Activated CD8-positive, alpha-beta T cell treated with anti-CD3 and anti-CD28 coated beads, Interleukin-2, amount 10 ng/mL, durations not matched to agents 7 days and 5 days (primary cell): ENCODE measurements at regions not wholly inside any gene's neighbourhood (a gene's known extent, or its start where the extent isn't known, plus 50 kb on each side); places are given as distances from the start of the nearest gene placed in this dataset.
"Not testable (repeated sequence)": the region's sequence is repeated elsewhere in the genome, so short reads cannot be mapped to it uniquely, and the experiment has no call there.

Experiments used
- ATAC-seq: fragments of 150-1000 bp; cut with Tn5 transposase; one replicate; pipeline ENCODE4 v1.10.0; 2021; ENCODE audit warnings: moderate library complexity
- CTCF ChIA-PET: fragments of 350-600 bp; sonication (Branson Sonifier 250); formaldehyde crosslinking; loops from one replicate; lab custom pipeline; 2021; ENCODE audit warnings: antibody characterized with exemption; lab: Charles Lee
- POLR2A ChIA-PET: fragments of 350-600 bp; sonication (Branson Sonifier 250); formaldehyde crosslinking; loops from one replicate; lab custom pipeline; 2021; ENCODE audit warnings: antibody characterized with exemption; lab: Charles Lee
- DNase-seq: peaks from one replicate; pipeline ENCODE4 v3.0.0-alpha.2; 2020
- H3K27ac Mint-ChIP-seq: one replicate; pipeline ENCODE4 v1.8.0; 2021; ENCODE audit warnings: mild to moderate bottlenecking, mixed read lengths
- H3K27me3 Mint-ChIP-seq: one replicate; pipeline ENCODE4 v1.8.0; 2021; ENCODE audit warnings: low read depth, mixed read lengths
- H3K36me3 Mint-ChIP-seq: one replicate; pipeline ENCODE4 v1.8.0; 2021; ENCODE audit warnings: low read depth, mixed read lengths
- H3K4me1 Mint-ChIP-seq: one replicate; pipeline ENCODE4 v1.8.0; 2021; ENCODE audit warnings: low read depth, mixed read lengths
- H3K4me3 Mint-ChIP-seq: one replicate; pipeline ENCODE4 v1.8.0; 2021; ENCODE audit warnings: mild to moderate bottlenecking, mixed read lengths
- H3K9me3 Mint-ChIP-seq: one replicate; pipeline ENCODE4 v1.8.0; 2022; ENCODE audit warnings: mixed read lengths; ENCODE audit not compliant: insufficient read depth

- no peak overlapping the region for H3K27ac Mint-ChIP-seq
- no peaks in the 10 kb centered on the region for H3K27me3 Mint-ChIP-seq
- CTCF ChIA-PET = no interaction called here
- no peaks in the 10 kb centered on the region for H3K4me1 Mint-ChIP-seq
- no peak overlapping the region for H3K4me3 Mint-ChIP-seq
- ATAC-seq (no peak), DNase-seq (no peak)
- no peaks in the 10 kb centered on the region for H3K36me3 Mint-ChIP-seq
- POLR2A ChIA-PET = no interaction called here
- H3K9me3 Mint-ChIP-seq = no peaks in the 10 kb centered on the region
Measured at GRCh38 chr7:19275000-19275399, 129.8 kb upstream of the FERD3L start.

- CTCF ChIA-PET = not testable (repeated sequence)
Measured at GRCh38 chr7:19272329-19272728, 127.1 kb upstream of the FERD3L start.

DNA sequence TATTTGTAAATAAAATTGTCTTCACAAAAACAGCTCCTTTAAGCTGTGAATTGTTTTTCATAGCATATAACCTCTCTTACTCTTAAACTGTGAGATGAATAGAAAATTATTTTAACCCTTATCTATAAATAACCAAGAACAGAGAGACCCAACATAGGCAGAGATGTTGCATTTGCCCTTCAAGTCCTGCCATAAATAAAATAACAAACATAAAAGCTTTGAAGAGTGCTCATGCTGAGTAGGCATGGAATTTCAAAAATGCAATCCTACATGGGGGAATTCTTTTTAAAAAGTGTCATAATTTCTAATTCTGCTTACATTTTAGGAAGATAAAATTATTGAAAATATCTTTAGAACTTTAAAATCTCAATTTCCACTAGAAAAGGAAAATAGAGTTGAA is 124.1 kb upstream of the FERD3L start:
- H3K4me1 Mint-ChIP-seq = no peaks in the 10 kb centered on the region
- peaks cover 11% of the 10 kb centered on the region for H3K9me3 Mint-ChIP-seq
- H3K27ac Mint-ChIP-seq = no peak overlapping the region
- ATAC-seq (no peak), DNase-seq (no peak)
- no peaks in the 10 kb centered on the region for H3K27me3 Mint-ChIP-seq
- ChIA-PET POLR2A (no interaction called here), CTCF (no interaction called here)
- H3K4me3 Mint-ChIP-seq = no peak overlapping the region
- no peaks in the 10 kb centered on the region for H3K36me3 Mint-ChIP-seq

More at GRCh38 chr7:19272329-19272728, 127.1 kb upstream of the FERD3L start:
- H3K9me3 Mint-ChIP-seq, DNase-seq, ATAC-seq, H3K27me3 Mint-ChIP-seq, H3K4me1 Mint-ChIP-seq, POLR2A ChIA-PET, H3K4me3 Mint-ChIP-seq, H3K36me3 Mint-ChIP-seq, H3K27ac Mint-ChIP-seq: not testable (repeated sequence)

GRCh38 chr7:19268737-19269136 is 123.5 kb upstream of the FERD3L start:
- Mint-ChIP-seq H3K27ac (no peak overlapping the region), H3K9me3 (peaks cover 11% of the 10 kb centered on the region), H3K4me3 (no peak overlapping the region), H3K4me1 (no peaks in the 10 kb centered on the region), H3K27me3 (no peaks in the 10 kb centered on the region), H3K36me3 (no peaks in the 10 kb centered on the region)
- CTCF ChIA-PET = no interaction called here
- no peak for ATAC-seq
- DNase-seq = no peak
- POLR2A ChIA-PET = no interaction called here

GRCh38 chr7:19262826-19263225 is 117.6 kb upstream of the FERD3L start:
- ATAC-seq = no peak
- Mint-ChIP-seq H3K27ac (no peak overlapping the region), H3K27me3 (no peaks in the 10 kb centered on the region), H3K9me3 (peaks cover 23% of the 10 kb centered on the region), H3K36me3 (no peaks in the 10 kb centered on the region), H3K4me3 (no peak overlapping the region), H3K4me1 (no peaks in the 10 kb centered on the region)
- POLR2A ChIA-PET = no interaction called here
- CTCF ChIA-PET = no interaction called here
- no peak for DNase-seq

GRCh38 chr7:19249281-19249680 is 104.1 kb upstream of the FERD3L start:
- Mint-ChIP-seq H3K36me3 (no peaks in the 10 kb centered on the region), H3K4me3 (no peak overlapping the region), H3K27ac (no peak overlapping the region), H3K27me3 (no peaks in the 10 kb centered on the region), H3K9me3 (no peaks in the 10 kb centered on the region), H3K4me1 (no peaks in the 10 kb centered on the region)
- ChIA-PET CTCF (no interaction called here), POLR2A (no interaction called here)
- no peak for ATAC-seq
- no peak for DNase-seq

GRCh38 chr7:19248681-19249080 is 103.5 kb upstream of the FERD3L start:
- H3K9me3 Mint-ChIP-seq = no peaks in the 10 kb centered on the region
- no peak for DNase-seq
- H3K36me3 Mint-ChIP-seq = no peaks in the 10 kb centered on the region
- no peak for ATAC-seq
- POLR2A ChIA-PET = no interaction called here
- H3K4me3 Mint-ChIP-seq = no peak overlapping the region
- no peaks in the 10 kb centered on the region for H3K4me1 Mint-ChIP-seq
- CTCF ChIA-PET = no interaction called here
- no peaks in the 10 kb centered on the region for H3K27me3 Mint-ChIP-seq
- H3K27ac Mint-ChIP-seq = no peak overlapping the region

DNA sequence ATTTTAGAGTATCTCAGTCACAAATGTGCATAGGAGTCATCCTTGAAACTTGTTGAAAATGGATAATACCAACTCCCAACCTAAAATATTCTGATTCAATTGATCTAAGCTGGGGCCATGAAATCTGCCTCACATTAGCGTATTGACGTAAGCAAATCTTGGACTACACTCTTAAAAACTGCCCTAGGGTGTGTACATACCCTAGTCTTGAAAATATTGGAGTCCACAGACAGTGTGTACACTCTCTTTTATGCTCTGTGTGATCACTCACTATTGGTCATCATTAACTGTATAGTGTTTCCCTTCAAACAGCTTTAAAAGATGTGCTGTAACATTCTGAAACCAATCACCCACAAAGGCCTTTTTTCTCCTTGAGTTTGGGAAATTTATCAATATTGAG is 102.9 kb upstream of the FERD3L start:
- no peaks in the 10 kb centered on the region for H3K4me1 Mint-ChIP-seq
- DNase-seq (no peak), ATAC-seq (no peak)
- H3K27ac Mint-ChIP-seq = no peak overlapping the region
- no peaks in the 10 kb centered on the region for H3K27me3 Mint-ChIP-seq
- ChIA-PET CTCF (no interaction called here), POLR2A (no interaction called here)
- no peak overlapping the region for H3K4me3 Mint-ChIP-seq
- H3K9me3 Mint-ChIP-seq = no peaks in the 10 kb centered on the region
- no peaks in the 10 kb centered on the region for H3K36me3 Mint-ChIP-seq

- DNase-seq (no peak), ATAC-seq (no peak)
- Mint-ChIP-seq H3K36me3 (no peaks in the 10 kb centered on the region), H3K4me3 (no peak overlapping the region), H3K27me3 (no peaks in the 10 kb centered on the region), H3K27ac (no peak overlapping the region), H3K4me1 (no peaks in the 10 kb centered on the region), H3K9me3 (no peaks in the 10 kb centered on the region)
- POLR2A ChIA-PET = no interaction called here
- CTCF ChIA-PET = no interaction called here
Measured at GRCh38 chr7:19247017-19247416, 101.8 kb upstream of the FERD3L start.

DNA sequence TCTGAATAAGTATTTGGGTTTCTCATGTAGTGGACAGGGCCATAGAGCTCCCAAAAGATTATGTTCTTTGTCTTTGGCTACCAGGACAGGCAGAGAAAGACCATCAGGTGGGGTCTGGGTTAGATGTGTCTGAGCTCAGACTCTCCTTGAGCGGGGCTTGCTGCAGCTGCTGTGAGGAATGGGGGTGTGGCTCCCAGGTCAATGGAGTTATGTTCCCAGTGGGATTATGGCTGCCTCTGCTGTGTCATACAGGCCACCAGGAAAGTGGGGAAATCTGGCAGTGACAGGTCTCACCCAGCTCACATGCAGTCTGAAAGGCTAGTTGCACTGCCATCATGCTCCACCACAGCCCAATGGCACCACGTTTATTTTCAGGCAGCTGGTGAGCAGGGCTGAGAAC is 97.0 kb upstream of the FERD3L start:
- no peak for ATAC-seq
- ChIA-PET POLR2A (no interaction called here), CTCF (no interaction called here)
- DNase-seq = no peak
- Mint-ChIP-seq H3K4me1 (no peaks in the 10 kb centered on the region), H3K9me3 (no peaks in the 10 kb centered on the region), H3K36me3 (no peaks in the 10 kb centered on the region), H3K4me3 (no peak overlapping the region), H3K27me3 (no peaks in the 10 kb centered on the region), H3K27ac (no peak overlapping the region)

DNA sequence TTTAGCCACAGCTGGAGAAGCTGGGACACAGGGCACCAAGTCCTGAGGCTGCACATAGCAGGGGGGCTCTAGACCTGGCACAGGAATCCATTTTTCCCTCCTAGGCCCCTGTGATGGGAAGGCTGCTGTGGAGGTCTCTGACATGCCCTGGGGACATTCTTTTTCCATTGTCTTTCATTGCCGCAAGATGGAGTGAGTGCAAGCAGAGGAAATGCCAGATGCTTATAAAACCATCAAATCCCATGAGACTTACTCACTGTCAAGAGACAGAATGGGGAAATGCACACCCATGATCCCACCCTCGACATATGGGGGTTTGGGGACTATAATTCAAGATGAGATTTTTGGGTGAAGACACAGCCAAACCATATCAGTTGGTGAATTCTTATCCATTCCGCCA is 94.7 kb upstream of the FERD3L start:
- H3K9me3 Mint-ChIP-seq = no peaks in the 10 kb centered on the region
- no peaks in the 10 kb centered on the region for H3K27me3 Mint-ChIP-seq
- ChIA-PET POLR2A (no interaction called here), CTCF (no interaction called here)
- H3K36me3 Mint-ChIP-seq = no peaks in the 10 kb centered on the region
- H3K27ac Mint-ChIP-seq = no peak overlapping the region
- DNase-seq = no peak
- no peak for ATAC-seq
- no peak overlapping the region for H3K4me3 Mint-ChIP-seq
- no peaks in the 10 kb centered on the region for H3K4me1 Mint-ChIP-seq

- ChIA-PET POLR2A (no interaction called here), CTCF (no interaction called here)
- Mint-ChIP-seq H3K27me3 (no peaks in the 10 kb centered on the region), H3K4me1 (no peaks in the 10 kb centered on the region), H3K27ac (no peak overlapping the region), H3K9me3 (no peaks in the 10 kb centered on the region), H3K36me3 (no peaks in the 10 kb centered on the region), H3K4me3 (no peak overlapping the region)
- DNase-seq (no peak), ATAC-seq (no peak)
Measured at GRCh38 chr7:19235680-19236079, 90.5 kb upstream of the FERD3L start.

DNA sequence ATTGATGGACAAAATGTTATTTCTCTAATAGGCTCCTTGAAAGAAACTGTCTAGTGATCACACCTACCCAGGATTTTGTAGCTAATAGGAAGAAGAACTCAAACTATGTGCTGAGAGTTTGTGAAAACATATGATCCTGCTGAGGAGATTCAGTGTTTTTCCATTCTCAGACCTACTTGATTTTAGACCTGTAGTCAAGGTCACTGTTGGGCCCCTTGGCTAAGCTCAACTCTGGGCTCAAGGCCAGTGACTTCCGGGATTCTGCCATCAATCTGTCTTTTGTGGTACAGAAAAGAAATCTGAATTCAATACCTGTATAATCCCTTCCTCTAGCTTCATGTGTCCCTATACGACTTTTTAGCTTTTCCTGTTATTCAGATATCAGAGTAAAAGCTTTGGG is 79.7 kb upstream of the FERD3L start:
- CTCF ChIA-PET = no interaction called here
- no peaks in the 10 kb centered on the region for H3K27me3 Mint-ChIP-seq
- H3K9me3 Mint-ChIP-seq = peaks cover 22% of the 10 kb centered on the region
- H3K4me1 Mint-ChIP-seq = no peaks in the 10 kb centered on the region
- ATAC-seq (no peak), DNase-seq (no peak)
- no peak overlapping the region for H3K27ac Mint-ChIP-seq
- no peak overlapping the region for H3K4me3 Mint-ChIP-seq
- POLR2A ChIA-PET = no interaction called here
- no peaks in the 10 kb centered on the region for H3K36me3 Mint-ChIP-seq
